SH-SY5Y (cell line): ENCODE measurements at regions not wholly inside any gene's neighbourhood (a gene's known extent, or its start where the extent isn't known, plus 50 kb on each side); places are given as distances from the start of the nearest gene placed in this dataset.

Experiments
- GATA2 ChIP-seq: IDR thresholded peaks from 2 replicates; pipeline ENCODE4 v1.6.1; 2011; ENCODE audit warnings: mild to moderate bottlenecking, low read depth, low read length
- GATA3 ChIP-seq: IDR thresholded peaks from 2 replicates; pipeline ENCODE4 v1.6.1; 2011; ENCODE audit warnings: low read depth, mild to moderate bottlenecking, low read length, moderate library complexity

DNA sequence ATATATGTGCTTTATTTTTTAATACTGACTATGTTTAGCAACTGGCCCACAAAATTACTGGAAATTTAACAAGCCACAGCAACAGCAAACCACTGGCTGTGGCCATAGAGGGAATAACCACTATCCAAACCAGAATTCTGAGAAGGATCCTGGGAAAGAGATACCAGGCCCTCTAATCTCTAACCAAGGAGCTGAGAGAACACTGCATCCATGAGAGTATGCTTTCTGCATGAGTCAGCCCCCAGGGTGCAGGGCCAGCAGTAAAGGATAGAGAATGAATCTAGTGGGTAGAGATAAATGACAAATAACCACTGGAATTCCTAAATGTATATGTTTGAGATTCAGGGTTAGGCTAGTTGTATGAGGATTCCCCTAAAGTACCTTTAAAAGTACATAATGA lies 221.8 kb downstream of the KIT start:
- TF ChIP-seq GATA3 (no peak), GATA2 (no peak)
